K562 (cell line): ENCODE measurements at regions not wholly inside any gene's neighbourhood (a gene's known extent, or its start where the extent isn't known, plus 50 kb on each side); places are given as distances from the start of the nearest gene placed in this dataset.

Experiments
- CBFB ChIP-seq: sonication (generic); formaldehyde crosslinking; IDR thresholded peaks from 2 replicates; pipeline ENCODE4 v1.4.0; 2020; ENCODE audit warnings: mild to moderate bottlenecking, missing genetic modification reagents
- CHD4 ChIP-seq: fragments of 200-600 bp; sonication (generic); IDR thresholded peaks from 3 replicates; pipeline ENCODE4 v1.6.1; 2012; ENCODE audit warnings: low read depth, mild to moderate bottlenecking, mixed read lengths, low read length, inconsistent platforms; ENCODE audit not compliant: insufficient read depth, insufficient replicate concordance, poor library complexity, severe bottlenecking
- CTBP1 ChIP-seq: fragments of 450-650 bp; IDR thresholded peaks from 2 replicates; pipeline ENCODE4 v1.6.1; 2016; ENCODE audit warnings: borderline replicate concordance
- GABPA ChIP-seq: fragments of 200-800 bp; sonication (Bioruptor generic); conservative IDR thresholded peaks from 2 replicates; pipeline ENCODE4 v1.6.1; 2016; ENCODE audit warnings: low read depth, missing genetic modification characterization, missing compliant biosample characterization
- HDAC1 ChIP-seq, 2 experiments: fragments of 450-650 bp; IDR thresholded peaks; 2 replicates each; pipeline ENCODE4 v1.6.1; 2016 to 2017; ENCODE audit warnings: inconsistent platforms in 1 of 2, mild to moderate bottlenecking in 1 of 2, moderate library complexity in 1 of 2
- MAFG ChIP-seq: fragments of 450-650 bp; conservative IDR thresholded peaks from 2 replicates; pipeline ENCODE4 v1.6.1; 2016; ENCODE audit warnings: missing genetic modification characterization, missing compliant biosample characterization
- NFE2 ChIP-seq: IDR thresholded peaks from 2 replicates; pipeline ENCODE4 v1.6.1; 2014; ENCODE audit warnings: antibody characterized with exemption, low read depth
- NFE2L1 ChIP-seq: fragments of 450-650 bp; IDR thresholded peaks from 2 replicates; pipeline ENCODE4 v1.6.1; 2016; ENCODE audit warnings: missing genetic modification characterization, low read depth, mild to moderate bottlenecking, missing compliant biosample characterization, moderate library complexity, borderline replicate concordance
- NR0B1 ChIP-seq: fragments of 450-650 bp; IDR thresholded peaks from one replicate; pipeline ENCODE4 v1.6.1; 2018; ENCODE audit warnings: mild to moderate bottlenecking, moderate library complexity; ENCODE audit not compliant: partially characterized antibody
- NUFIP1 ChIP-seq: fragments of 450-650 bp; IDR thresholded peaks from 2 replicates; pipeline ENCODE4 v1.6.1; 2018; ENCODE audit not compliant: partially characterized antibody
- RBM14 ChIP-seq: fragments of 200-400 bp; formaldehyde crosslinking; IDR thresholded peaks from 2 replicates; pipeline ENCODE4 v1.6.1; 2018; ENCODE audit warnings: low read depth, mild to moderate bottlenecking, low read length, moderate library complexity, borderline replicate concordance; ENCODE audit not compliant: insufficient read depth
- SAFB ChIP-seq: fragments of 200-400 bp; formaldehyde crosslinking; IDR thresholded peaks from 2 replicates; pipeline ENCODE4 v1.6.1; 2017; ENCODE audit warnings: low read depth, low read length, borderline replicate concordance
- SIX5 ChIP-seq, 2 experiments: IDR thresholded peaks; 2 replicates each; pipeline ENCODE4 v1.6.1; 2011; ENCODE audit warnings: low read length in 2 of 2, borderline replicate concordance in 1 of 2, low read depth in 1 of 2, mild to moderate bottlenecking in 1 of 2, moderate library complexity in 1 of 2; ENCODE audit not compliant: insufficient read depth in 1 of 2
- STAG1 ChIP-seq: sonication (generic); formaldehyde crosslinking; IDR thresholded peaks from 2 replicates; pipeline ENCODE4 v1.5.0; 2020; ENCODE audit warnings: missing genetic modification reagents, borderline replicate concordance
- ZBTB12 ChIP-seq: fragments of 250-450 bp; sonication (Bioruptor Pico); IDR thresholded peaks from 2 replicates; pipeline ENCODE4 v1.4.0; 2020
- ZEB2 ChIP-seq: fragments of 450-650 bp; IDR thresholded peaks from 2 replicates; pipeline ENCODE4 v1.6.1; 2016
- ZNF79 ChIP-seq: fragments of 250-450 bp; sonication (Bioruptor Pico); IDR thresholded peaks from 2 replicates; pipeline ENCODE4 v1.4.0; 2020; ENCODE audit warnings: low read depth, mild to moderate bottlenecking, moderate library complexity
- TF ChIP-seq, protein P1 (sequence below), 2 experiments: fragments of 450-650 bp in 1 of 2; sonication (generic) in 1 of 2; formaldehyde crosslinking in 1 of 2; IDR thresholded peaks; 2 replicates each; pipeline versions ENCODE4 v1.7.1 to v1.9.0; 2016 to 2022; ENCODE audit warnings: inconsistent platforms in 1 of 2, mild to moderate bottlenecking in 1 of 2, missing genetic modification reagents in 1 of 2

DNA sequence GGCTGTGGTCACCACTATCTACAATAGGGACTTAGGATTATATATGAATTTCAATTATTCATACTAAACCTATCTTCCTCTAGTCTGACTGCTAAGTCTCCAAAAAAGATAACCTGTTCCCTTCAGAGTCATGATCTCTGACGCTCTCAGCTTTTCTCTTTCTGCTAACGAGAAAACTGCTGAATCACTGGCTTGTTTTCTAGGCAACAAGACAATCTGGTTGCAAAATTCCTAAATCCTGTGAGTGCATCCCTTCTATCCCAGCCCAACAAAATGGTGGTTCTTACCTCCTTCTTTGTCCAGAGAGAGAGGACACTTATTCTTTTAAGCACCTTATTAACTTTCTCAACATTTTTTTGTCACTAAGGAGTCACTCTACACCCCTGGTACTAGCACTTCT, 312.3 kb upstream of the PKDCC start (continued):
- TF ChIP-seq, protein P1, sequence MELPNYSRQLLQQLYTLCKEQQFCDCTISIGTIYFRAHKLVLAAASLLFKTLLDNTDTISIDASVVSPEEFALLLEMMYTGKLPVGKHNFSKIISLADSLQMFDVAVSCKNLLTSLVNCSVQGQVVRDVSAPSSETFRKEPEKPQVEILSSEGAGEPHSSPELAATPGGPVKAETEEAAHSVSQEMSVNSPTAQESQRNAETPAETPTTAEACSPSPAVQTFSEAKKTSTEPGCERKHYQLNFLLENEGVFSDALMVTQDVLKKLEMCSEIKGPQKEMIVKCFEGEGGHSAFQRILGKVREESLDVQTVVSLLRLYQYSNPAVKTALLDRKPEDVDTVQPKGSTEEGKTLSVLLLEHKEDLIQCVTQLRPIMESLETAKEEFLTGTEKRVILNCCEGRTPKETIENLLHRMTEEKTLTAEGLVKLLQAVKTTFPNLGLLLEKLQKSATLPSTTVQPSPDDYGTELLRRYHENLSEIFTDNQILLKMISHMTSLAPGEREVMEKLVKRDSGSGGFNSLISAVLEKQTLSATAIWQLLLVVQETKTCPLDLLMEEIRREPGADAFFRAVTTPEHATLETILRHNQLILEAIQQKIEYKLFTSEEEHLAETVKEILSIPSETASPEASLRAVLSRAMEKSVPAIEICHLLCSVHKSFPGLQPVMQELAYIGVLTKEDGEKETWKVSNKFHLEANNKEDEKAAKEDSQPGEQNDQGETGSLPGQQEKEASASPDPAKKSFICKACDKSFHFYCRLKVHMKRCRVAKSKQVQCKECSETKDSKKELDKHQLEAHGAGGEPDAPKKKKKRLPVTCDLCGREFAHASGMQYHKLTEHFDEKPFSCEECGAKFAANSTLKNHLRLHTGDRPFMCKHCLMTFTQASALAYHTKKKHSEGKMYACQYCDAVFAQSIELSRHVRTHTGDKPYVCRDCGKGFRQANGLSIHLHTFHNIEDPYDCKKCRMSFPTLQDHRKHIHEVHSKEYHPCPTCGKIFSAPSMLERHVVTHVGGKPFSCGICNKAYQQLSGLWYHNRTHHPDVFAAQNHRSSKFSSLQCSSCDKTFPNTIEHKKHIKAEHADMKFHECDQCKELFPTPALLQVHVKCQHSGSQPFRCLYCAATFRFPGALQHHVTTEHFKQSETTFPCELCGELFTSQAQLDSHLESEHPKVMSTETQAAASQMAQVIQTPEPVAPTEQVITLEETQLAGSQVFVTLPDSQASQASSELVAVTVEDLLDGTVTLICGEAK (IDR thresholded peaks at IDR 0.05) = no peak
- TF ChIP-seq, protein P1 (CRISPR knock-in tag; IDR thresholded peaks at IDR 0.05) = no peak
- TF ChIP-seq NFE2L1 (tag) = peak; percentile 76
- peak; percentile 69 for TF ChIP-seq NFE2
- TF ChIP-seq ZBTB12 = no peak
- TF ChIP-seq MAFG (tag) = peak; percentile 95
- no peak for TF ChIP-seq SAFB
- no peak for TF ChIP-seq NR0B1
- TF ChIP-seq CTBP1 = no peak
- no peak for TF ChIP-seq CHD4
- no peak for TF ChIP-seq STAG1 (CRISPR knock-in tag)
- no peak for TF ChIP-seq NUFIP1
- no peak for TF ChIP-seq CBFB (CRISPR knock-in tag)
- no peak for TF ChIP-seq SIX5 (IDR thresholded peaks at IDR 0.05; ENCODE audit: borderline replicate concordance in 1 of 2, insufficient read depth in 1 of 2, low read depth in 1 of 2, low read length in 2 of 2)
- no peak for TF ChIP-seq ZNF79 (CRISPR knock-in tag)
- no peak for TF ChIP-seq HDAC1 (IDR thresholded peaks at IDR 0.05)
- TF ChIP-seq GABPA = no peak
- no peak for TF ChIP-seq ZEB2
- TF ChIP-seq RBM14 = no peak
